Parathyroid adenoma (tissue), 2 donors: ENCODE measurements at regions not wholly inside any gene's neighbourhood (a gene's known extent, or its start where the extent isn't known, plus 50 kb on each side); places are given as distances from the start of the nearest gene placed in this dataset.

Experiments used
- H2AFZ ChIP-seq: fragments of 300-600 bp; sonication (generic); one replicate; pipeline ENCODE4 v1.7.0; 2017; ENCODE audit warnings: antibody characterized with exemption, mild to moderate bottlenecking
- H3K27ac ChIP-seq: fragments of 300-600 bp; sonication (generic); one replicate; pipeline ENCODE4 v1.7.0; 2017
- H3K27me3 ChIP-seq: fragments of 300-600 bp; sonication (generic); one replicate; pipeline ENCODE4 v1.7.0; 2017; ENCODE audit warnings: low read length; ENCODE audit not compliant: control insufficient read depth, insufficient read depth
- H3K36me3 ChIP-seq: fragments of 300-600 bp; sonication (generic); one replicate; pipeline ENCODE4 v1.7.0; 2017; ENCODE audit warnings: low read length; ENCODE audit not compliant: control insufficient read depth, insufficient read depth
- H3K4me1 ChIP-seq: fragments of 300-600 bp; sonication (generic); one replicate; pipeline ENCODE4 v1.7.0; 2017; ENCODE audit warnings: control low read depth
- H3K4me2 ChIP-seq: fragments of 300-600 bp; sonication (generic); one replicate; pipeline ENCODE4 v1.7.0; 2017; ENCODE audit warnings: low read length
- H3K4me3 ChIP-seq: fragments of 300-600 bp; sonication (generic); one replicate; pipeline ENCODE4 v1.7.0; 2017; ENCODE audit warnings: low read depth, low read length
- H3K79me2 ChIP-seq: fragments of 300-600 bp; sonication (generic); one replicate; pipeline ENCODE4 v1.7.0; 2017; ENCODE audit warnings: control low read depth
- H3K9ac ChIP-seq: fragments of 300-600 bp; sonication (generic); one replicate; pipeline ENCODE4 v1.7.0; 2017; ENCODE audit warnings: mild to moderate bottlenecking
- H3K9me3 ChIP-seq: fragments of 300-600 bp; sonication (generic); one replicate; pipeline ENCODE4 v1.7.0; 2017; ENCODE audit warnings: low read length; ENCODE audit not compliant: control insufficient read depth
- CTCF ChIP-seq: fragments of 300-600 bp; sonication (generic); IDR thresholded peaks from one replicate; pipeline ENCODE4 v1.7.0; 2017; ENCODE audit warnings: antibody characterized with exemption, mild to moderate bottlenecking
- donor health status: primary hyperparathyroidism.

- H3K9ac ChIP-seq: no peak overlapping the region
- no peak overlapping the region for H2AFZ ChIP-seq
- H3K4me1 ChIP-seq: peaks cover 26% of the 10 kb centered on the region
- H3K79me2 ChIP-seq: no peaks in the 10 kb centered on the region
- TF ChIP-seq CTCF: no peak
- no peak overlapping the region for H3K4me2 ChIP-seq
- H3K27ac ChIP-seq: no peak overlapping the region
- H3K36me3 ChIP-seq: no peaks in the 10 kb centered on the region
- H3K9me3 ChIP-seq: no peaks in the 10 kb centered on the region
- no peak overlapping the region for H3K4me3 ChIP-seq
- no peaks in the 10 kb centered on the region for H3K27me3 ChIP-seq
Observed at GRCh38 chr6:43848671-43849391, 78.8 kb downstream of the VEGFA start.

- no peak for TF ChIP-seq CTCF
- H3K9ac ChIP-seq: no peak overlapping the region
- no peaks in the 10 kb centered on the region for H3K9me3 ChIP-seq
- peaks cover 26% of the 10 kb centered on the region for H3K4me1 ChIP-seq
- H3K27me3 ChIP-seq: no peaks in the 10 kb centered on the region
- H3K4me2 ChIP-seq: no peak overlapping the region
- no peak overlapping the region for H3K27ac ChIP-seq
- no peaks in the 10 kb centered on the region for H3K79me2 ChIP-seq
- H3K4me3 ChIP-seq: no peak overlapping the region
- H2AFZ ChIP-seq: no peak overlapping the region
- H3K36me3 ChIP-seq: no peaks in the 10 kb centered on the region
Observed at GRCh38 chr6:43847741-43848630, 78.0 kb downstream of the VEGFA start.

- no peaks in the 10 kb centered on the region for H3K9me3 ChIP-seq
- H3K4me2 ChIP-seq: no peak overlapping the region
- H3K27ac ChIP-seq: no peak overlapping the region
- no peaks in the 10 kb centered on the region for H3K79me2 ChIP-seq
- H3K27me3 ChIP-seq: no peaks in the 10 kb centered on the region
- H3K4me3 ChIP-seq: no peak overlapping the region
- no peak overlapping the region for H2AFZ ChIP-seq
- no peaks in the 10 kb centered on the region for H3K36me3 ChIP-seq
- TF ChIP-seq CTCF: no peak
- no peak overlapping the region for H3K9ac ChIP-seq
- peaks cover 26% of the 10 kb centered on the region for H3K4me1 ChIP-seq
Observed at GRCh38 chr6:43846556-43846955, 76.5 kb downstream of the VEGFA start.

GRCh38 chr6:43845646-43846045 is 75.6 kb downstream of the VEGFA start:
- H2AFZ ChIP-seq: no peak overlapping the region
- no peaks in the 10 kb centered on the region for H3K79me2 ChIP-seq
- H3K27ac ChIP-seq: no peak overlapping the region
- TF ChIP-seq CTCF: no peak
- H3K9ac ChIP-seq: no peak overlapping the region
- H3K4me2 ChIP-seq: no peak overlapping the region
- H3K27me3 ChIP-seq: no peaks in the 10 kb centered on the region
- H3K4me3 ChIP-seq: no peak overlapping the region
- no peaks in the 10 kb centered on the region for H3K9me3 ChIP-seq
- no peaks in the 10 kb centered on the region for H3K36me3 ChIP-seq
- peaks cover 26% of the 10 kb centered on the region for H3K4me1 ChIP-seq
